Stimulated activated CD4-positive, alpha-beta T cell treated with anti-CD3 and anti-CD28 coated beads, Interleukin-4, amount 100 ng/mL, for 4 hours (primary cell): ENCODE measurements at regions not wholly inside any gene's neighbourhood (a gene's known extent, or its start where the extent isn't known, plus 50 kb on each side); places are given as distances from the start of the nearest gene placed in this dataset.
"Not testable (repeated sequence)": the region's sequence is repeated elsewhere in the genome, so short reads cannot be mapped to it uniquely, and the experiment has no call there.

ENCODE experiments used
- DNase-seq, 2 experiments: peaks; one replicate each; pipeline ENCODE4 v3.0.0-alpha.2; 2020

- no peak for DNase-seq
These were observed 87.1 kb upstream of the KCNA1 start for GRCh38 chr12:4822572-4822971.

GRCh38 chr12:4824380-4824779 is 85.3 kb upstream of the KCNA1 start:
- DNase-seq: no peak

GRCh38 chr12:4825011-4825858 is 84.5 kb upstream of the KCNA1 start:
- DNase-seq: no peak

GRCh38 chr12:4826909-4827308 is 82.8 kb upstream of the KCNA1 start:
- no peak for DNase-seq

GRCh38 chr12:4828176-4828575 is 81.5 kb upstream of the KCNA1 start:
- no peak for DNase-seq

GRCh38 chr12:4829161-4829792 is 80.4 kb upstream of the KCNA1 start:
- DNase-seq: no peak

- no peak for DNase-seq
These were observed 79.9 kb upstream of the KCNA1 start for GRCh38 chr12:4829793-4830162.

GRCh38 chr12:4830556-4831210 is 79.0 kb upstream of the KCNA1 start:
- no peak for DNase-seq

- no peak for DNase-seq
These were observed 76.7 kb upstream of the KCNA1 start for GRCh38 chr12:4833053-4833452.

- no peak for DNase-seq
These were observed 76.2 kb upstream of the KCNA1 start for GRCh38 chr12:4833524-4833923.

GRCh38 chr12:4842401-4842800 is 67.3 kb upstream of the KCNA1 start:
- DNase-seq: not testable (repeated sequence)

- DNase-seq: no peak
These were observed 65.8 kb upstream of the KCNA1 start for GRCh38 chr12:4843907-4844306.

- no peak for DNase-seq
These were observed 62.0 kb upstream of the KCNA1 start for GRCh38 chr12:4847713-4848112.

- DNase-seq: no peak
These were observed 60.6 kb upstream of the KCNA1 start for GRCh38 chr12:4849115-4849541.

GRCh38 chr12:4849795-4850345 is 59.8 kb upstream of the KCNA1 start:
- DNase-seq: no peak

- DNase-seq: no peak
These were observed 58.8 kb upstream of the KCNA1 start for GRCh38 chr12:4850857-4851380.

- no peak for DNase-seq
These were observed 57.4 kb upstream of the KCNA1 start for GRCh38 chr12:4852308-4852707.

- no peak for DNase-seq
These were observed 56.8 kb upstream of the KCNA1 start for GRCh38 chr12:4852911-4853310.

GRCh38 chr12:4855121-4855924 is 54.4 kb upstream of the KCNA1 start:
- DNase-seq: peak; percentile 11 to 25

GRCh38 chr12:4856596-4856995 is 53.1 kb upstream of the KCNA1 start:
- DNase-seq: no peak

GRCh38 chr12:4857472-4858291 is 52.0 kb upstream of the KCNA1 start:
- peak; percentile 59 to 71 for DNase-seq

GRCh38 chr12:4858386-4858785 is 51.3 kb upstream of the KCNA1 start:
- no peak for DNase-seq
